ENCODE measurements at regions not wholly inside any gene's neighbourhood (a gene's known extent, or its start where the extent isn't known, plus 50 kb on each side); places are given as distances from the start of the nearest gene placed in this dataset.
"Not testable (repeated sequence)": the region's sequence is repeated elsewhere in the genome, so short reads cannot be mapped to it uniquely, and the experiment has no call there.

GRCh38 chr20:30811885-30812671, 445.4 kb upstream of the DEFB115 start:
- DNase-seq, result peak; percentile 36

DNA sequence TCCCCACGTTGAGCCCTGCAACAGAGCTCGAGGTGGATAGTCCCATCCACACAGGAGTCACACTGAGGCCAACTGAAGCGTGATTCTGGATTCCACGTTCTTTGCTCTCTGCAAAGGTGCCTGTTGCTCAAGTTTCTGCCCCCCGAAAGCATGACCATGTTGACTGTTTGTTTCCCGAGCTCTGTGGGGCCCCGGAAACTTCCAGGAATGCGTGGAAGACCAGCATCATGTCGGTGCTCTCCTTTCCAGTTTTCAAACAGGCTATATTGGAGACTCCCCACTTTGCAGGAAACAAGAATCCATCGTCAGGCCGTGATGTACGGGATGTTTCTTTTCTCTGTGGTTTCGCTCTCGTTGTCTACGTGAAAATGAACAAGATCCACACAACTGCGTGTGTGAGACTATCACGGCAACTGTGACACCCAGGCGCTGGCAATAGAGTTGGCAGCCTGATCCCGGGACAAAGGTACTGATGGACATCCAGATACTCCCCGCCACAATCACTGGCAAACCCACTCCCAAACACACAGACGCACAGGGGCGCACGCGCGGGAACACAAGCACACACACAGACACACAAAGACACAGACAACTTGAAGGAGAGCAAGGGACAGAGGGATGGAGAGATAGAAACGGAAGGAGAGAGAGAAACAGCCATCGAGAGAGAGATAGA, 444.6 kb upstream of the DEFB115 start:
- no peak for DNase-seq

GRCh38 chr20:30813412-30814311, 443.8 kb upstream of the DEFB115 start:
- not testable (repeated sequence) for DNase-seq

GRCh38 chr20:30814312-30814639, 443.2 kb upstream of the DEFB115 start:
- DNase-seq, result not testable (repeated sequence)

GRCh38 chr20:30815027-30815576, 442.4 kb upstream of the DEFB115 start:
- not testable (repeated sequence) for DNase-seq

DNA sequence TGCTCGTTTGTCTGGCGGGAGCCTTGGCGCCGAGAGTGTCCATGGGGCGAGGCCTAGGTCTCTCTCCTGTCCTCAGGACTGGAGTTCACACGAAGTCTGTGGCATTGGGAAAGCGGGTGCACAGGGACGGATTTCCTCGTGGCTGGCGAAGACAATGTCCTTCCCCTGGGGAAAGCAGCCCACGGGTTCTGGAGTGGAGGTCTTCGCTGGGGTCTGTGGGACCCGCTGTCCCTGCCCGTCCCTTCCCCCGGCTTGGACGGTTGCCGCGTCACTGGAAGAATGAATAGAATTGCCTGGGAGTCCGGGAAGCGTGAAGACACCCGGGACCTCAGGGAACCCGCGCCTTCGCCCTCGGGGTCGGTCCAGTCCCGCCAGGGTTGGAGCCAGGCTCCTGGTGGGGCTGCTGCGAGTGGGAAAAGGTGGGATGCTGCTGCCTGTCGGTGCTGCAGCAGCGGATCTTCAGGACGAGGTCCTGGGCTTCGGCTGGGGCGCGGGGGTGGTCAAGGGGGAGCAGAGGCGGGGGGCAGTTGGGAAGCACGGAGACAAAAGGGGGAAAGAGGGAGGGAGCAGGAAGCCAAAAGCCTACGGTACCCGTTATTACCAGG, 441.8 kb upstream of the DEFB115 start:
- no peak for DNase-seq

DNA sequence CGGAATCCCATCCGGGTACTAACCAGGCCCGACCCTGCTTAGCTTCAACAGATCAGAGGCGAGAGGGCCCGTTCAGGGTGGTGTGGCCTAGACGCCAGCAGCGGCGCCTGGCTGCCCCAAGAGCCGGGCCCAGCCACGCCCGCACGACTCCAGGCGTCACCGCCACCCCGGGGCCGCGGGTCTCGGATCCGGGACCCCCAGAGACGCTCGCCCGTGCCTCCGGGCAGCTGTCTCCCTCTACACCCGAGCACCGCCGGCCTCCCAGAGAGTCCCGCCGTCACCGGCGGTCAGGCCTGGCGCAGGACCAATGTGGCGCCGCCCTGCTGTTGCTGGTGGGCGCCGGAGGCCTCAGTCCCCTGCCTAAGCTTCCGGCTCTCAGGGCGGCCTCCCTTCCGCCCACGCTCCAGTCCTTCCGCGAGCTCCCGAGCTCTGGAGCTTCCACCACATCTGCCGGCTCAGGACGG, 441.2 kb upstream of the DEFB115 start:
- no peak for DNase-seq

GRCh38 chr20:30821615-30822014, 435.8 kb upstream of the DEFB115 start:
- DNase-seq, result not testable (repeated sequence)

DNA sequence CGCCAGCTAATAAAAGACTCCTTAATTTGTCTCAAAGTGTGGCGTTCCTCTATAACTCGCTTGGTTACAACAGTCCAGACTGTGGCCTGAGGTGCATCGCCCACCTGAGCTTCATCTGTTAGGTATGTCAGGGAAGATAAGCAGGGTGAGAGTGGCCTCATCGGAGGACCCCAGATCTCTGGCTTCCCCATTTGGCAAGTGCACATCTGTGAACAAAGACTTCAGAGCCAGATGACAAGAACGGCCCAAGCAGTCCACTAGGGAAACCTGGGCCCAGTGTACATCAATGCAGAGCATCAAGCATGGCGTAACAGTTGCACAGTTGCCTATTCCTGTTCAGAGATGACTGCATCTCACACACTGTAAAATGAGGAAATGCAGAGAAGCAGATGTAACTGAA, 432.8 kb upstream of the DEFB115 start:
- DNase-seq, result not testable (repeated sequence)

- DNase-seq, result not testable (repeated sequence)
These were observed 411.5 kb upstream of the DEFB115 start for GRCh38 chr20:30845923-30846322.

- not testable (repeated sequence) for DNase-seq
These were observed 389.2 kb upstream of the DEFB115 start for GRCh38 chr20:30868271-30868670.

GRCh38 chr20:30871127-30871526, 386.3 kb upstream of the DEFB115 start:
- not testable (repeated sequence) for DNase-seq

- DNase-seq, result not testable (repeated sequence)
These were observed 385.2 kb upstream of the DEFB115 start for GRCh38 chr20:30872252-30872651.

DNA sequence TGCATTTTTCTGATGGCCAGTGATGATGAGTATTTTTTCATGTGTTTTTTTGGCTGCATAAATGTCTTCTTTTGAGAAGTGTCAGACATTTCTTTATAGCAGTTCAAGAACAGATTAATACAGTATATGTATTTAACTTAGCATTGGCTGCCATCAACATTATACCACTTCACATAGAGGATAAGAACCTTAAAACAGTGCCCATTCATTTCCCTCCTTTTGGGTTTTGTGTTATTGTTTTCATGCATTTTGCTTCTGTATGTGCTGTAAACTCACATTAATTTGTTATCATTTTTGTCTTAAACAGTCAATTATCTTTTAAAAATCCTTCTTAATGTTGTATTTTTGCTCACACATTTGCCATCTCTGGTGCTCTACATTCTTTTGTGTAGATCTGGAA, 381.6 kb upstream of the DEFB115 start:
- DNase-seq, result not testable (repeated sequence)

DNA sequence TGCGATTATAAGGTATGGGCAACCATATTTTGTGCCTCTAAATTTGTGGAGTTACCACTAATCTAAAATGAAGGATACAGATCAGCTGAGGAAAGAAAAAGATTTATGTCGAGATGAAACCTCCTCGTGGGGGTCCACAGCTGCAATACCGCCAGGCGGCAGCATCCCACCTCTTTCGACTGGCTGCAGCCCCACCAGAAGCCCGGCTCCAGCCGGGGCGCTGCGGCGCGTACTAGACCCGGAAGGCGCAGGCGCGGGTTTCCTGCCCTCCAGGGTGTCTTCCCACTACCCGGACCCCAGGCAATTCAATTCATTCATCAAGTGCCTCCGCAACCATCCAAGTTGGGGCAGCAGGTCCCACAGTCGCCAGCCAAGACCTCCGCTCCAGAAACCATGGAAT, 366.1 kb upstream of the DEFB115 start:
- DNase-seq, result not testable (repeated sequence)

DNA sequence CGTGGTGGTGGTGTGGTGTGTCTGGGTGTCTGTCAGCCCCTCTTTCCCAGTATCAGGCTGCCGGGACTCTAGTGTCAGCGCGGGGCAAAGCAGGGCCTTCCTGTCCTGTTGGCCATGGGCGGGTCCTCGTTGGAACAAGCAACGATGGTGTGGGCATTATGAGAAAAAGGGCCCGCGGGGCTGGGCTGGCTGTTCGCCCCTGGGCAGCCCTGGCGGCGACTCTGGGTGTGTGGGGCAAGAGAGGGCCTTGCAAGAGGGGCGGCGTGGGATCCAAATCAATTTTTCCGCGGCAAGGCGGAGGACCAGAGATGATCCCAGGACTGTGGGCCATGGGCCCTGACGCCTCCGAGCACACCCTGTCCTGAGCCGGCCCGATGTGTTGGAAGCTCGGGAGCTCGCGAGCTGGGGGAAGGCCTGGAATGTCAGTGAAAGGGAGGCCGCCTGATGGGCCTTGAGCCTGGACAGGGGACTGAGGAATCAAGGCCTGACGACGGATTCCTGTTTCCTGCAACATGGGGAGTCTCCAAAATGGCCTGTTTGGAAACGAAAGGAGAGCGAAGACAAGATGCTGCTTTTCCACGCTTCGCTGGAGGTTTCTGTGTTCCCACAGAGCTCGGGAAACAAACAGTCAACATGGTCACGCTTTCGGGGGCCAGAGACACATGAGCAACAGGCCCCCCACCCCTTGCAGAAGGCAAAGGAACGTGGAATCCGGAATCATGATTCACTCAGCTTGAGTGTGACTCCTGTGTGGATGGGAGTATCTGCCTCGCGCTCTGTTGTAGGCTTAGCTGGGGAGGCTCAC, 364.7 kb upstream of the DEFB115 start:
- DNase-seq, result no peak

DNA sequence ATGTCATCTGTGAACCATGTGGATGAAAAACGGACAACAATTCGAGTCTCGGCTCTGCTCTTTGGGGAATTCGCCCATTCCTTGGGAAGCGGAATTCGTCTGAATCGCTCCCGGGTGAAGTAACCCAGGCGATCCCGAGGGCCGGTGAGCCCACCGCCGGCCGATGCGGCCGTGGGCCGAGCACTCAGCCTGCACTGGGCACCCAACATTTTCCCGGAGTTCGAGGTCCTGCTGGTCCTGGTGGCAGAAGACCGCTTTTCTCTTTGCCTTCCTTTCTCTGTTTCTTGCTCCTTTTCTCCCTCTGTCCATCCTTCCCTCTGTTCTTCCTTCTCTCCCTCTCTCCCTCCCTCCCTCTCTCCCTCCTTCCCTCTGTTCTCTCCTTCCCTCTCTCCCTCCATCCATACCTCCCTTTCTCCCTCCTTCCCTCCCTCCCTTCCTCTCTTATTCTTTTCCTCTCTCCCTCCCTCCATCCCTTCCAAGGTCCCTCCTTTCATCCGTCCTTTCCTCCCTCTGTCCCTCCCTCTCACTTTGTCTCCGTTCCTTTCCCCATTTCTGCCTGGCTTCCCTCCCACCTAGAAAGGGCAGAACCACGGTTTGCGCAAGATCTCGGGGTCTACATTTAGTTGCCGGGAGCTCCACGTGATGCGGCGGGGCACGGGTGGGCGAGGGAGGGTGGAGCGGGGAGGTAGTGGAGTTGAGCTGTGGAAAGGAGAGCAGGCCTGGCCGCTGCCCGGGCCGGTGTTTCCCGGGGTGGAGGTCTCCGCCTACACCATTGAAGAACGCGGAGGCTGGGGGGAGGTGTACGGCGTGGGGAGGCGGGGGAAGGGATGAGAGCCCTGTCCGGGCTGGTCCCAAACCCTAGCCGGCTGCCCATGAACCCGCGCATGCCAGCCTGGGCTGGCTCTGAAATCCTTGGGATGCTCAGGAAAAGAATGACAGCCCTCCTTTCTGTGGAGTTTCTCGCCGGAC, 363.8 kb upstream of the DEFB115 start:
- not testable (repeated sequence) for DNase-seq

DNA sequence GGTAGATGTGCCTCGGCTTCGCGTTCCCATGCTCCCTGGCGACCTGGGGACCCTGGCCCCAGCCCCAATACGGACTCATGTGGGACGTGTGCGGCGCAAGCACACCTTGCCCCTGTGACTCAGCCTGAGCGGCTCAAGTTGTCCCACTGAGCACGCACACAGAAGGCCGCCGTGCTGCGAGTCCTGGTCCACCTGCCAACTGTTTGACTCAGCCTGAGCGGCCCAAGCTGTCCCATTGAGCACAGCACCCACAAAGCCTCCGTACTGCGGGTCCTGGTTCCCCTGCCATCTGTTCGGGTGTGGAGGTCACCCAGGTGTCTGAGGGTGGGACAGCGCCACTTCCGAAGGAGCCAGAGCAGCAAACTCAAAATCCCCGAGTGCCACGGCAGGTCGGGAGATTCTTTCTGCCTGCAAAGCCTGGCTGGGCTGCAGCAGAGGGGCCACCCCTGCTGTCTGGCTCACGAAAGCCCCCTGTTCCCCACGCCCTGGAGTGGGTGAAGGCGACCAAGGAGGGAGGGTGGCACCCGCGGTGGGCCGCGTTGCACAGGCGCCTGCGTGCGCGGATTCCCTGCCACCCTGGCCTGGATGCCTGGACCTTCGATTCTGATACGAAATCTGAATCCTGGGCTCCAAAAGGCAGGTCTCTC, 362.6 kb upstream of the DEFB115 start:
- DNase-seq, result not testable (repeated sequence)

DNA sequence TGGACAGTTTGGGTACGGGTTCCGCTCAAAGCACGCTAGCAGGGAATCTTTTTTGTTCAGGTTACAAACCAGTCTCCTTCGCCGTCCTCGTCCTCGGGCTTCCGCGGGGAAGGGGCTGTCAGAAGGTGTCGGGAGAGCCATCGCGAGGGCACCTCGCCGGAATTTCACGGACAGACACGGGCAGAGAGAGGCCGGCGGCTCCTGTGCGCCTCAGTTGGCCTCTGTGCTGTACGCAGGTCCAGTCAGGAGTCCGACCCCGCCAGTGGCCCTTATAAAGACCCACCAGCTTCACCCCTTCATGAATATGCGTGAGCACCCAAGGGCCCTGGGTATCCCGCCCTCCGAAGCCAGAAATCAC, 362.1 kb upstream of the DEFB115 start:
- DNase-seq, result not testable (repeated sequence)

Measured in NCI-H1417 treated with DMSO at 0.1 percent for 48 hours (cell line).